ENCODE measurements at regions not wholly inside any gene's neighbourhood (a gene's known extent, or its start where the extent isn't known, plus 50 kb on each side); places are given as distances from the start of the nearest gene placed in this dataset.

- DNase-seq (ENCODE audit: missing footprints) (peak; percentile 76), ATAC-seq (peak; percentile 94)
- intact Hi-C loops (cut with DNase I) = no loop called here
Observed at GRCh38 chr10:29895456-29895855, 163.9 kb downstream of the JCAD start.

DNA sequence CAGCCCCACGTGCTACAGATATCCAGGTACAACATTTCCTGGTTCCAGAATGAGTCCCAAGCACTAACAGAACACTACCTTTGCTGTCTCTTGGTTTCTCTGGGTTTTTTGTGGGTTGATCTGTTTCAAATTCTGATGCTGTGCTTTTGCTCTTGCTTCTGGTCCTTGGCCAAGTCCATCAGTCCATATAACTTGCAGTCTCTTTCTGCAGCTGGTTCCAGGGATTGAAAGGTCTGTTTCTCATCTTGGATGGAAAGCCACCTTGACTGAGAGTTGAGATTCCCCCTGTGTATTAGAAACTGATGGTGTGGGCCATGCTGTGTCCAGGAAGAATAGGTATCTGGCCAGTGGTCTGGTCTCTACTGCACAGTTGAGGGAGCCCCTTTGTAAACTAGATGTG is 171.1 kb downstream of the JCAD start:
- DNase-seq (ENCODE audit: missing footprints) = no peak
- intact Hi-C loops (cut with DNase I) = no loop called here
- ATAC-seq = no peak

DNA sequence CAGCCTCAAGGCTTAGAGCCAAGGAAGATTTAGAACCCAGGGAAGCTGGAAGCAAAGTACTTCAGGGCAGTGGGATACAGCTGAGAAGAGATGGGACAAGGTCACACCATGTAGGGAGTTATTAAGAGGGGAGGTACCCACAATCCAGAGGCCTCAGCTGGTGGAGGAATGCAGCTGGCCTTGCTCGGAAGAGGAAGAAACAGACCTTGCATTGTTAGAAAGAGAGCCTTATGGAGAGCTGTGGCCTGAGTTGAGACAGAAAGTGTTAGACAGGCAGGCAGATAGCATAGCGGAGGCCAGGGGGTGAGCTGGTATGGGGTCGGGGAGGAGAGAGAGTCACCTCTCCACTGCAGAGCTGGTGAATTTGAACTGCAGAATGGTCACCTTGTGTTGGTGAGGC is 173.1 kb downstream of the JCAD start:
- intact Hi-C loops (cut with DNase I) = no loop called here
- ATAC-seq (no peak), DNase-seq (ENCODE audit: missing footprints) (no peak)

DNA sequence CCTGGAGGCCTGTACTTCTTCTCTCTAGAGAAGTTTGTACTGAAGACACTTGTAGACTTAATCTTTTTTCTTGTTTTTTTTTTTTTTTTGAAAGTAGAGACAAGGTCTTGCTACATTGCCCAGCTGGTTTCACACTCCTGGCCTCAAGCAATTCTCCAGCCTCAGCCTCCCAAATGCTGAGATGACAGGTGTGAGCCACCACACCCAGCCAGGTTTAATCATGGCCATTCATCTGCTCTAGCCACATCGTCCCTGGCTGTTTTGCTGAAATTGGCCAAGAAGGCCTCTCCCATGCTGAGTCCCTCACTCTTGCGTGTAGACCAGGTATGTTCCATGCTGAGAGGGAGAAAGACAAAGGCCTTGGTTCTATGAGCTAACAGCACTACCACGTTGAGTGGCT is 176.2 kb downstream of the JCAD start:
- no peak for DNase-seq (ENCODE audit: missing footprints)
- intact Hi-C loops (cut with DNase I) = no loop called here
- ATAC-seq = no peak

GRCh38 chr10:29882766-29883165 is 176.6 kb downstream of the JCAD start:
- ATAC-seq (no peak), DNase-seq (ENCODE audit: missing footprints) (peak; percentile 75)
- intact Hi-C loops (cut with DNase I) = no loop called here

GRCh38 chr10:29881811-29882210 is 177.6 kb downstream of the JCAD start:
- intact Hi-C loops (cut with DNase I) = no loop called here
- no peak for DNase-seq (ENCODE audit: missing footprints)
- no peak for ATAC-seq

GRCh38 chr10:29881336-29881771 is 178.0 kb downstream of the JCAD start:
- ATAC-seq (peak; percentile 88), DNase-seq (ENCODE audit: missing footprints) (peak; percentile 68)
- intact Hi-C loops (cut with DNase I) = no loop called here

DNA sequence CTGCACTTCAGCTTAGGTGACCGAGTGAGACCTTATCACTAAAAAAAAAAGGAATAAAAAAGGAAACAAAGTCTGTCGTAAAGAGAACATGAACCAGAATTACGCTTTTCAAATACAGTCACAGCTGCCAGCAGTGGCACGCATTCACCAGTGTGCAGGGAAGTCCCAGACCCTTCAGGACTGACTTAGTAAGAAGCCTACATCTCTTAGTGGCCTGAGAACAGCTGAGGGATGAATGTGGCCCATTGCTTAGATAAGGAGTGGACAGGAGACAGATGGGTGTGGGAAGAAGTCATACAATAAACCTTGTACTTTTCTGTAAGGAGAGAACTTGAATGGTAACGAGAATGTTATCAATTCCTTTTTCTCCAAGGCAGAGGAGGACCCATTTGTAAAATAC is 178.5 kb downstream of the JCAD start:
- intact Hi-C loops (cut with DNase I) = no loop called here
- ATAC-seq = peak; percentile 38
- no peak for DNase-seq (ENCODE audit: missing footprints)

GRCh38 chr10:29879862-29880261 is 179.5 kb downstream of the JCAD start:
- intact Hi-C loops (cut with DNase I) = no loop called here
- DNase-seq (ENCODE audit: missing footprints) (no peak), ATAC-seq (no peak)

GRCh38 chr10:29878492-29878891 is 180.9 kb downstream of the JCAD start:
- DNase-seq (ENCODE audit: missing footprints) (no peak), ATAC-seq (no peak)
- intact Hi-C loops (cut with DNase I) = no loop called here

- DNase-seq (ENCODE audit: missing footprints) (peak; percentile 89), ATAC-seq (peak; percentile 77)
Observed at GRCh38 chr10:29877793-29878491, 181.4 kb downstream of the JCAD start.

GRCh38 chr10:29876008-29876555 is 183.3 kb downstream of the JCAD start:
- intact Hi-C loops (cut with DNase I) = no loop called here
- DNase-seq (ENCODE audit: missing footprints) (no peak), ATAC-seq (peak; percentile 19)

More at GRCh38 chr10:29877793-29878491, 181.4 kb downstream of the JCAD start:
- intact Hi-C loops (cut with DNase I) = no loop called here

GRCh38 chr10:29874606-29875269 is 184.6 kb downstream of the JCAD start:
- no peak for DNase-seq (ENCODE audit: missing footprints)
- intact Hi-C loops (cut with DNase I) = no loop called here
- ATAC-seq = no peak

DNA sequence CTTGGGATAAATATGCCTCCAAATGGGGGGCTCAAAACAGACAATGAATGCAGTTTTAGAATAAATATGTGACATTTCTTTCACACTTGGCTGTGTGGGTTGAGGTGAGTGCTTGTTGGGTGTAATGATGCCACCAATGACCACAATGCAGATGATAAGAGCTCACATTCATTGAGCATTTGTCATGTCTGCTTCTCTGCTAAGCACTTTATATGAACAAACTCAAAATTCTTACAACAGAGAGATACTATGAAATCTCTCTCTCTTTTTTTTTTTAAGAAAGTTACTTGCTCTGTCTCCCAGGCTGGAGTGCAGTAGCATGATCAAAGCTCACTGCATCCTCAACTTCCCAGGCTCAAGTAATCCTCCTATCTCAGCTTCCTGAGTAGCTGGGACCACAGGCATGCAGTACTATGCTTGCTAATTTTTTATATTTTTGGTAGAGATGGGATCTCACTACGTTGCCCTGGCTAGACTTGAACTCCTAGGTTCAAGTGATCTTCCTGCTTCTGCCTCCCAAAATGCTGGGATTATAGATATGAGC is 185.4 kb downstream of the JCAD start:
- no peak for ATAC-seq
- intact Hi-C loops (cut with DNase I) = no loop called here
- DNase-seq (ENCODE audit: missing footprints) = no peak

GRCh38 chr10:29870522-29871044 is 188.8 kb downstream of the JCAD start:
- intact Hi-C loops (cut with DNase I) = no loop called here
- DNase-seq (ENCODE audit: missing footprints) = no peak
- no peak for ATAC-seq

DNA sequence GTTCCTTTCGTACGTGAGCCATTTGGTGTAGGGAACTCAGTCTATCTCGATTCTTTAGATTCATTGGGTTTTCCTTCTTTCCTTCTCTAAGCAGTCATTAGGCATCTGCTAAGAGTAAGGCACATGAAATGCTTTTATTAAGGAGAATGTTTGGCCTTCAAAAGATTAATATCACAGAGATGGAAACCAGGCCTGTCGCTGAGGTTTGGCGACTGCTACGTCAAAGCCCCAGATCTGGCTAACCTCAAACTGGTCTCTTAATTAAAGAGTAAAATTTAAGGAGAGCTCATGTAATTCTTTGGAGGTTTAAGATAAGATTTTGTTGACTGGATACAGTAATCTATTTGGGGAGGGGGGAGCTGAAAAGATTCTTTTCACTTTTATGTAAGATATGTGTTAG is 189.8 kb downstream of the JCAD start:
- intact Hi-C loops (cut with DNase I) = no loop called here
- no peak for DNase-seq (ENCODE audit: missing footprints)
- ATAC-seq = no peak

DNA sequence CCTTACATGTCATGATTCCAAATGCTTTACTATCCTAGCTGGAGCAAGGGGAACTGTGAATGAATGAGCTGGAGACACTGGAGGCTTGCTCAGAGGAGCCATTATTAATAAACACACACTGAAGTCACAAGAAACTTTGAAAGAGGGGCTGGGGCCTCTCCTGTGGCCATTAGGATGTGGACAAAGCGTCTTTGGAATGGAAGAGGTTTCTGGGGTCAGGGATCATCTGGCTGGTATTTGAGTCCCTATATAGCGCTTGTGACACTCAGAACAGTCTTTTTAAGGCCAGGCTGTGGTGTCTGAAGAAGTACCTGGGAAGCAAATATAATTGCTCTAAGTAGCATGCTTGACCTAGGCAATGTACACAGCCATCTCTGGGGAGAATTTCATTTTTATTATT is 193.0 kb downstream of the JCAD start:
- DNase-seq (ENCODE audit: missing footprints) (no peak), ATAC-seq (no peak)
- intact Hi-C loops (cut with DNase I) = no loop called here

GRCh38 chr10:29865700-29866355 is 193.6 kb downstream of the JCAD start:
- ATAC-seq = no peak
- intact Hi-C loops (cut with DNase I) = no loop called here
- no peak for DNase-seq (ENCODE audit: missing footprints)

- intact Hi-C loops (cut with DNase I) = no loop called here
- ATAC-seq (no peak), DNase-seq (ENCODE audit: missing footprints) (no peak)
Observed at GRCh38 chr10:29862923-29863614, 196.3 kb downstream of the JCAD start.

Measured in Right ventricle myocardium inferior (tissue), 1 donor.